ENCODE measurements at regions not wholly inside any gene's neighbourhood (a gene's known extent, or its start where the extent isn't known, plus 50 kb on each side); places are given as distances from the start of the nearest gene placed in this dataset.

DNA sequence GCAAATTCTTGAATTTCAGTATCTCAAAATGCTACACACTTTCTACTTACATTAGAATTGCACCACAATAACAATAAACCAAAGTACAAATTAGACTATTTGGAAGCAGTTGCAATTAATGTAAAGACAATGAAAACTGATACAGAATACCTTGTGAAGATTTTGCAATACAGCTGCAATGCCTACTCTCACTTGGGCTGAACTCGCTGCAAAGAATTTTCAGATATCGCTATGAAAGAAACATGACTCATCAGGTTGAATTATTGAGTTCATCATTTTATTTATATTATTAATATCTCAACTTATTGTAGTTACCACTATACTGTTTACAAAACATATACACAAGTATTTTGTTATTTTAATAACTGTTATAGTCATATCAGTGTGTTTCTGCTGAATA, 108.0 kb upstream of the TMTC2 start:
- Histone ChIP-seq H3K27me3 (no peaks in the 10 kb centered on the region), H3K27ac (no peak overlapping the region), H3K4me1 (no peaks in the 10 kb centered on the region), H3K9me3 (no peaks in the 10 kb centered on the region), H3K4me3 (no peak overlapping the region), H3K36me3 (no peaks in the 10 kb centered on the region)
- DNase-seq = no peak
- TF ChIP-seq, protein P1, sequence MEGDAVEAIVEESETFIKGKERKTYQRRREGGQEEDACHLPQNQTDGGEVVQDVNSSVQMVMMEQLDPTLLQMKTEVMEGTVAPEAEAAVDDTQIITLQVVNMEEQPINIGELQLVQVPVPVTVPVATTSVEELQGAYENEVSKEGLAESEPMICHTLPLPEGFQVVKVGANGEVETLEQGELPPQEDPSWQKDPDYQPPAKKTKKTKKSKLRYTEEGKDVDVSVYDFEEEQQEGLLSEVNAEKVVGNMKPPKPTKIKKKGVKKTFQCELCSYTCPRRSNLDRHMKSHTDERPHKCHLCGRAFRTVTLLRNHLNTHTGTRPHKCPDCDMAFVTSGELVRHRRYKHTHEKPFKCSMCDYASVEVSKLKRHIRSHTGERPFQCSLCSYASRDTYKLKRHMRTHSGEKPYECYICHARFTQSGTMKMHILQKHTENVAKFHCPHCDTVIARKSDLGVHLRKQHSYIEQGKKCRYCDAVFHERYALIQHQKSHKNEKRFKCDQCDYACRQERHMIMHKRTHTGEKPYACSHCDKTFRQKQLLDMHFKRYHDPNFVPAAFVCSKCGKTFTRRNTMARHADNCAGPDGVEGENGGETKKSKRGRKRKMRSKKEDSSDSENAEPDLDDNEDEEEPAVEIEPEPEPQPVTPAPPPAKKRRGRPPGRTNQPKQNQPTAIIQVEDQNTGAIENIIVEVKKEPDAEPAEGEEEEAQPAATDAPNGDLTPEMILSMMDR (IDR thresholded peaks at IDR 0.05) = no peak
- intact Hi-C loops (cut with DNase I) = no loop called here
- no peak for ATAC-seq

DNA sequence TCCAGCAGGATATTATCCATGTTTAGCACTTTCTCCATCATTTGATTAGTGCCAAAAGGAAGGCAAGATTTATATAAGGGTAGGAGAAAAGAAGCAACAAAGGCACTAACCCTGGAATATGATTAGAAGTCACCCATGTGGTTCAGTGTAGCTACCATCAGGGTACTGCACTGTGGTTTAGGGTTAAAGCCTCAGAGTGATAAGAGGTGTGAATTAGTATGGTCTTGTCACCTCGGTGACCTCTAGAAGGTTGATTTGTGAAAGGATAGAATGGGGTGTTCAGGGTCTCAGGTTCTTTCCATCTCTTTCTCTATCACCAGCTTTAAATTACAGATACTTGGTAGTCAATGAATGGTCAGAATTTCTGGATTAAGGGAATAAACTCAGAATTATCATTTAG, 103.0 kb upstream of the TMTC2 start:
- Histone ChIP-seq H3K4me1 (no peaks in the 10 kb centered on the region), H3K27ac (no peak overlapping the region), H3K9me3 (peaks cover 0 to 23% of the 10 kb centered on the region in 2 donors), H3K36me3 (no peaks in the 10 kb centered on the region), H3K4me3 (no peak overlapping the region), H3K27me3 (no peaks in the 10 kb centered on the region)
- TF ChIP-seq, protein P1 (IDR thresholded peaks at IDR 0.05) = no peak
- intact Hi-C loops (cut with DNase I) = no loop called here
- no peak for ATAC-seq
- no peak for DNase-seq

- DNase-seq (no peak), ATAC-seq (peak; percentile 23)
- TF ChIP-seq, protein P1 (IDR thresholded peaks at IDR 0.05) = no peak
- no peak overlapping the region for H3K27ac ChIP-seq
- intact Hi-C loops (cut with DNase I) = no loop called here
- H3K36me3 ChIP-seq = no peaks in the 10 kb centered on the region
- peaks cover 0 to 20% of the 10 kb centered on the region in 2 donors for H3K9me3 ChIP-seq
- H3K27me3 ChIP-seq = no peaks in the 10 kb centered on the region
- no peak overlapping the region for H3K4me3 ChIP-seq
- H3K4me1 ChIP-seq = no peaks in the 10 kb centered on the region
These were observed 93.6 kb upstream of the TMTC2 start for GRCh38 chr12:82593143-82593542.

DNA sequence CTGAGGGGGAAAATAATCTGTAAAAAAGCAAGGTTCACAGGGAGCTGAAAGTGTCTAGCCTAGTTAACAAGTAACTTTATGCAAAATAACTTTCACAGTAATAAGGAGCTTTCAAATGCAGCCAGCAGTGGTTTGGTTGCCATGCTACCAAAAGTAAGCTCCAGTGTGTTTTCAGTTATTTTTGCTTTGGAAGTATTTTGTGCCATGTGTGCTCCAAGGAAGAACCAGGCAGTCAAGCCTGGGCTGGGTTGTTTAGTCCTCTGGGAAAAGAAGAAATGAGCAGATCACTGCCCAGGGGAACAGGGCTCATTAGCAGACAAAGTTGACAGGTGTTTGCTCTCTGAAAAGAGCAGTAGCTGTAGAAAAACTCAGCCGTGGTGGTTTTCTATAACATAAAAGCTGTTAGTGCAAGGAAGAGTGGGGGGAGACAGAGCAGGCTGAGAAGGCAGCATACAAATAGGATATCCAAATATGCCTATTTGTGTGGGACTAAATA, 92.8 kb upstream of the TMTC2 start:
- Histone ChIP-seq H3K4me3 (no peak overlapping the region), H3K36me3 (no peaks in the 10 kb centered on the region), H3K9me3 (peaks cover 0 to 12% of the 10 kb centered on the region in 2 donors), H3K27me3 (no peaks in the 10 kb centered on the region), H3K27ac (no peak overlapping the region), H3K4me1 (no peaks in the 10 kb centered on the region)
- intact Hi-C loops (cut with DNase I) = no loop called here
- ATAC-seq (peak; percentile 62), DNase-seq (peak in 1 of 4 donors; percentile 16)
- TF ChIP-seq, protein P1 (IDR thresholded peaks at IDR 0.05) = no peak

DNA sequence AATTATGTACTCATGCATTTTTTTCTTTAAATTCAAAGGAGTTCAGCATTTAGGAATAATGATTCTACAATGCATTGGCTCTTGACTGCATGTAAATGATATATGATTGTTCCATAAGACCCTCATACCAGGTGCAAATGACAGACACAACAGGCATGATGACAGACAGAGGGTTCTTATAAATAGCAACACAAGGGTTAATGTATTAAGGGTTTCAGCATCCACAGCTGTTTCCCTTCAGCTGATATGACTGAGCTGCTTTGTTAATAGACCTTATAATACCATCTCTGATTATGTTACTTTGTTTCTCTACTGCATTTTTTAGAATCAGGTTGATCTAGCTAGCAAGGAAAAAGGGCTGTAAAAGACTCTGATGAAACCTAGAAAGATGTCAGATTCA, 90.8 kb upstream of the TMTC2 start:
- Histone ChIP-seq H3K27ac (no peak overlapping the region), H3K9me3 (peaks cover 0 to 2% of the 10 kb centered on the region in 2 donors), H3K4me3 (no peak overlapping the region), H3K27me3 (no peaks in the 10 kb centered on the region), H3K4me1 (no peaks in the 10 kb centered on the region), H3K36me3 (no peaks in the 10 kb centered on the region)
- ATAC-seq = no peak
- DNase-seq = no peak
- intact Hi-C loops (cut with DNase I) = no loop called here
- TF ChIP-seq, protein P1 (IDR thresholded peaks at IDR 0.05) = no peak
